ENCODE measurements at regions not wholly inside any gene's neighbourhood (a gene's known extent, or its start where the extent isn't known, plus 50 kb on each side); places are given as distances from the start of the nearest gene placed in this dataset.

DNA sequence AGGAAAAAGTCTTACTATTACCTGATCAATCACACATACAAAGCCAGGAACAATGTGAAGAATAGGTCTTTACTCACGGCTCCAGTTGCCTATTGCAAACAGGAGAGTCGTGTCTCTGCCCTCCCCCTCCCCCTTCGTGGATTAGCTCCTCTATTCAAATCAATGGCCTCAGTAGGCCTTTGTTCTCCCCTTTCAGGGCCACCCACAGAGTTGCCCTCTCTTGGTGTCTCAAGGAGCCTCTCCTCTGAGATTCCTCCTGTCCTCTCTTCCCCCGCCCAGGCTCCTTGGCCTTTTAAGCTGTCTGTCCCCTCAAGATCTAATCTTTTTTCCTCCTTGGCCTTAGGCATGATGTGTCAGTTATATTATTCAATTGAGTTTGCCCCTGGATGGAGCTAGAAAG, 107.2 kb upstream of the NALF2 start:
- no peaks in the 10 kb centered on the region for H4K20me1 ChIP-seq (ENCODE audit: insufficient read depth, low read length, poor library complexity, severe bottlenecking)
- H3K4me2 ChIP-seq (ENCODE audit: low read depth, low read length, poor library complexity, severe bottlenecking): no peak overlapping the region
- no peak overlapping the region for H3K9ac ChIP-seq (ENCODE audit: low read depth, low read length, poor library complexity, severe bottlenecking)
- H2AFZ ChIP-seq (ENCODE audit: low read length): no peak overlapping the region
- no peaks in the 10 kb centered on the region for H3F3A ChIP-seq (ENCODE audit: low read depth)
- no peaks in the 10 kb centered on the region for H3K36me3 ChIP-seq (ENCODE audit: insufficient read depth, low read length)
- H3K9me2 ChIP-seq (replicated peaks; ENCODE audit: low read depth, low read length): no peaks in the 10 kb centered on the region
- no peak overlapping the region for H3K4me3 ChIP-seq (ENCODE audit: low read length, poor library complexity, severe bottlenecking)
- H3K4me1 ChIP-seq (ENCODE audit: insufficient read depth, low read length, poor library complexity, severe bottlenecking): no peaks in the 10 kb centered on the region
- no peak for TF ChIP-seq EZH2phosphoT487 (IDR thresholded peaks at IDR 0.05; ENCODE audit: borderline replicate concordance)
- TF ChIP-seq, protein P1, sequence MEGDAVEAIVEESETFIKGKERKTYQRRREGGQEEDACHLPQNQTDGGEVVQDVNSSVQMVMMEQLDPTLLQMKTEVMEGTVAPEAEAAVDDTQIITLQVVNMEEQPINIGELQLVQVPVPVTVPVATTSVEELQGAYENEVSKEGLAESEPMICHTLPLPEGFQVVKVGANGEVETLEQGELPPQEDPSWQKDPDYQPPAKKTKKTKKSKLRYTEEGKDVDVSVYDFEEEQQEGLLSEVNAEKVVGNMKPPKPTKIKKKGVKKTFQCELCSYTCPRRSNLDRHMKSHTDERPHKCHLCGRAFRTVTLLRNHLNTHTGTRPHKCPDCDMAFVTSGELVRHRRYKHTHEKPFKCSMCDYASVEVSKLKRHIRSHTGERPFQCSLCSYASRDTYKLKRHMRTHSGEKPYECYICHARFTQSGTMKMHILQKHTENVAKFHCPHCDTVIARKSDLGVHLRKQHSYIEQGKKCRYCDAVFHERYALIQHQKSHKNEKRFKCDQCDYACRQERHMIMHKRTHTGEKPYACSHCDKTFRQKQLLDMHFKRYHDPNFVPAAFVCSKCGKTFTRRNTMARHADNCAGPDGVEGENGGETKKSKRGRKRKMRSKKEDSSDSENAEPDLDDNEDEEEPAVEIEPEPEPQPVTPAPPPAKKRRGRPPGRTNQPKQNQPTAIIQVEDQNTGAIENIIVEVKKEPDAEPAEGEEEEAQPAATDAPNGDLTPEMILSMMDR (conservative IDR thresholded peaks at IDR 0.05; ENCODE audit: low read length): no peak
- no peaks in the 10 kb centered on the region for H3K9me3 ChIP-seq (ENCODE audit: insufficient read depth, low read depth, low read length)
- H3K79me2 ChIP-seq (ENCODE audit: insufficient read depth, low read length): no peaks in the 10 kb centered on the region
- no peaks in the 10 kb centered on the region for H3K27me3 ChIP-seq (ENCODE audit: insufficient read depth, low read length, poor library complexity, severe bottlenecking)

DNA sequence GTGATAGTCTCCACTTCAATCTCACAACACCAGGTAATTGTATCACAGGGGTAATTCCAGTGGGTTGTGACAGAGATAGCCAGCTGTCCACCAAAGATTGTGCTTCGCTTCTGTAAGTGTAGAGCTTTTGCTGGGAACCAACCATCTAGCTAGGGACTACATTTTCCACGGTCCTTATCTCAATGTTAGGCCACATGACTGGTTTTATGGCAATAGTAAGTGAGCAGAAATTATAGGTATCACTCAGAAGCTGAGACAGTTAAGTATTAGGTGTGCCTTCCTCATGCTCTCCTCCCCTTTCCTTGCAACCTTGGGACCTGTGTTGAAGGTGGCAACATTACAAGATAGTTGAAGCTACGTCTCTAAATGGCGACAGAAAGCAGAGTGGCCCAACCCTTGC, 108.8 kb upstream of the NALF2 start:
- no peaks in the 10 kb centered on the region for H3K79me2 ChIP-seq (ENCODE audit: insufficient read depth, low read length)
- H3K4me2 ChIP-seq (ENCODE audit: low read depth, low read length, poor library complexity, severe bottlenecking): no peak overlapping the region
- no peak overlapping the region for H3K4me3 ChIP-seq (ENCODE audit: low read length, poor library complexity, severe bottlenecking)
- no peaks in the 10 kb centered on the region for H3K27me3 ChIP-seq (ENCODE audit: insufficient read depth, low read length, poor library complexity, severe bottlenecking)
- no peaks in the 10 kb centered on the region for H3K9me2 ChIP-seq (replicated peaks; ENCODE audit: low read depth, low read length)
- H3F3A ChIP-seq (ENCODE audit: low read depth): no peaks in the 10 kb centered on the region
- H2AFZ ChIP-seq (ENCODE audit: low read length): no peak overlapping the region
- TF ChIP-seq, protein P1 (conservative IDR thresholded peaks at IDR 0.05; ENCODE audit: low read length): no peak
- TF ChIP-seq EZH2phosphoT487 (IDR thresholded peaks at IDR 0.05; ENCODE audit: borderline replicate concordance): no peak
- no peaks in the 10 kb centered on the region for H3K4me1 ChIP-seq (ENCODE audit: insufficient read depth, low read length, poor library complexity, severe bottlenecking)
- H3K9me3 ChIP-seq (ENCODE audit: insufficient read depth, low read depth, low read length): no peaks in the 10 kb centered on the region
- H3K9ac ChIP-seq (ENCODE audit: low read depth, low read length, poor library complexity, severe bottlenecking): no peak overlapping the region
- no peaks in the 10 kb centered on the region for H4K20me1 ChIP-seq (ENCODE audit: insufficient read depth, low read length, poor library complexity, severe bottlenecking)
- no peaks in the 10 kb centered on the region for H3K36me3 ChIP-seq (ENCODE audit: insufficient read depth, low read length)

DNA sequence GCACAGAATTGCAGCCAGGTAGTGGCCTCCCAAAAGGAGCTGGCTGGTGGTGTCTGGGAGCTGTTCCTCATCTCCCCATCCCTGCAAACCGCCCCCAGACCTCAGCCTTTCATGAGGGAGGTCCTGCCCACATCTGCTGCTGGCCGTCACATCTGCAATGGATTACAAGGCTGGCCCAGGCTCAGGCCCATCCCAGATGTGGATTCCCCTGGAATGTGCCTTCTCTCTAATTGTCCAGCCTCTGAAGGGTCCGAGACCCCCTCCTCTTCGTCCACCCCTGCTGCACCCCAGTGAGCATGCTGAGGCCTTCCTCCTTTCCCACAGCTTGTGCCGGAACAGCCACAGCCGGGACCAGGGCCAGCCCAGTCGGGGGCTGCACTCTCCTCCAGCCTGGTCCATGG, 115.0 kb upstream of the NALF2 start:
- Histone ChIP-seq H3K79me2 (ENCODE audit: insufficient read depth, low read length) (no peaks in the 10 kb centered on the region), H3K36me3 (ENCODE audit: insufficient read depth, low read length) (no peaks in the 10 kb centered on the region), H3K4me1 (ENCODE audit: insufficient read depth, low read length, poor library complexity, severe bottlenecking) (no peaks in the 10 kb centered on the region), H3K4me2 (ENCODE audit: low read depth, low read length, poor library complexity, severe bottlenecking) (no peak overlapping the region), H3K9me2 (replicated peaks; ENCODE audit: low read depth, low read length) (no peaks in the 10 kb centered on the region), H3K4me3 (ENCODE audit: low read length, poor library complexity, severe bottlenecking) (no peak overlapping the region), H3K9me3 (ENCODE audit: insufficient read depth, low read depth, low read length) (no peaks in the 10 kb centered on the region), H3F3A (ENCODE audit: low read depth) (no peaks in the 10 kb centered on the region), H3K27me3 (ENCODE audit: insufficient read depth, low read length, poor library complexity, severe bottlenecking) (no peaks in the 10 kb centered on the region), H3K9ac (ENCODE audit: low read depth, low read length, poor library complexity, severe bottlenecking) (no peak overlapping the region), H4K20me1 (ENCODE audit: insufficient read depth, low read length, poor library complexity, severe bottlenecking) (no peaks in the 10 kb centered on the region), H2AFZ (ENCODE audit: low read length) (no peak overlapping the region)
- TF ChIP-seq, protein P1 (conservative IDR thresholded peaks at IDR 0.05; ENCODE audit: low read length): no peak
- no peak for TF ChIP-seq EZH2phosphoT487 (IDR thresholded peaks at IDR 0.05; ENCODE audit: borderline replicate concordance)

All from Loucy (cell line).